Psoas muscle (tissue), 7 donors: ENCODE measurements at regions not wholly inside any gene's neighbourhood (a gene's known extent, or its start where the extent isn't known, plus 50 kb on each side); places are given as distances from the start of the nearest gene placed in this dataset.

Source experiments
- ATAC-seq, 4 donors: fragments of 200-7000 bp; cut with Tn5 transposase; one replicate each; pipeline ENCODE4 v1.9.1; 2020; ENCODE audit warnings: moderate library complexity in 3 of 4, mild to moderate bottlenecking in 2 of 4
- DNase-seq, 2 donors: peaks; one replicate each; pipeline ENCODE4 v3.0.0-alpha.2; 2020
- H3K27ac ChIP-seq: fragments of 200-600 bp; one replicate; pipeline ENCODE4 v1.8.0; 2022
- H3K27me3 ChIP-seq, 3 donors: fragments of 200-600 bp in 1 of 3; one replicate each; pipeline versions ENCODE4 v1.6.1 to v1.8.0; 2013 to 2022; ENCODE audit warnings: low read length in 2 of 3, mild to moderate bottlenecking in 2 of 3, moderate library complexity in 1 of 3; ENCODE audit not compliant: insufficient read depth in 3 of 3
- H3K36me3 ChIP-seq, 2 donors: fragments of 200-600 bp in 1 of 2; one replicate each; pipeline versions ENCODE4 v1.6.1 to v1.8.0; 2013 to 2022; ENCODE audit warnings: low read depth in 1 of 2, mild to moderate bottlenecking in 1 of 2, moderate library complexity in 1 of 2; ENCODE audit not compliant: insufficient read depth in 1 of 2
- H3K4me1 ChIP-seq: fragments of 200-600 bp; one replicate; pipeline ENCODE4 v1.8.0; 2022
- H3K4me3 ChIP-seq: fragments of 200-600 bp; one replicate; pipeline ENCODE4 v1.8.0; 2022; ENCODE audit warnings: mild to moderate bottlenecking
- H3K9me3 ChIP-seq: fragments of 200-600 bp; one replicate; pipeline ENCODE4 v1.8.0; 2022
- CTCF ChIP-seq: fragments of 200-600 bp; IDR thresholded peaks from one replicate; pipeline ENCODE4 v1.8.0; 2022; ENCODE audit warnings: antibody characterized with exemption
- WGBS, 3 donors: extraction: QIAGEN DNeasy Blood & Tissue Kit; methylation state at CpG; one replicate each; pipeline versions ENCODE4 v1.1.6 to v1.1.7; 2013; 5-methylcytosine and 5-hydroxymethylcytosine counted together
- intact Hi-C, 2 donors: fragments of 100-400 bp; cut with DNase I; formaldehyde crosslinking; loops; one replicate each; pipeline versions ENCODE4 v1.11.0 to v1.14.2; 2022
- donor health status: healthy with polysubstance abuse.
- donor health status: DM: no; HTN: no; CAD: no; lungs with moderate emphysema.
- donor health status: Bipolar disorder and iron deficiency.
- donor health status: healthy.
- donor health status: DM: yes; HTN: yes; CAD: no.
- donor health status: DM: no; HTN: no; CAD: no.
- donor health status: DM: yes; HTN: yes; CAD: no.

GRCh38 chr4:181821039-181822004, 421.9 kb upstream of the TENM3 start:
- Histone ChIP-seq H3K36me3 (no peaks in the 10 kb centered on the region), H3K9me3 (no peaks in the 10 kb centered on the region), H3K27me3 (no peaks in the 10 kb centered on the region), H3K4me3 (no peak overlapping the region), H3K4me1 (no peaks in the 10 kb centered on the region), H3K27ac (no peak overlapping the region)
- DNase-seq: no peak
- intact Hi-C loops: no loop called here
- 66 to 70% (median 68%) methylated on average over 11 of the region's 11 CpGs for WGBS, 3 donors
- no peak for TF ChIP-seq CTCF
- no peak for ATAC-seq

GRCh38 chr4:181822005-181822375, 421.2 kb upstream of the TENM3 start:
- no peak for TF ChIP-seq CTCF
- intact Hi-C loops: no loop called here
- DNase-seq: no peak

GRCh38 chr4:181823183-181823582, 420.0 kb upstream of the TENM3 start:
- no peak for DNase-seq
- intact Hi-C loops: no loop called here
- Histone ChIP-seq H3K9me3 (no peaks in the 10 kb centered on the region), H3K36me3 (no peaks in the 10 kb centered on the region), H3K4me1 (no peaks in the 10 kb centered on the region), H3K27ac (no peak overlapping the region), H3K27me3 (no peaks in the 10 kb centered on the region), H3K4me3 (no peak overlapping the region)
- no peak for ATAC-seq
- no peak for TF ChIP-seq CTCF
- WGBS, 3 donors: 38 to 60% (median 50%) methylated on average over 1 of the region's 1 CpG

More at GRCh38 chr4:181822005-181822375, 421.2 kb upstream of the TENM3 start:
- Histone ChIP-seq H3K4me1 (no peaks in the 10 kb centered on the region), H3K36me3 (no peaks in the 10 kb centered on the region), H3K27ac (no peak overlapping the region), H3K4me3 (no peak overlapping the region), H3K27me3 (no peaks in the 10 kb centered on the region), H3K9me3 (no peaks in the 10 kb centered on the region)
- no peak for ATAC-seq

GRCh38 chr4:181823645-181824044, 419.6 kb upstream of the TENM3 start:
- H3K27ac ChIP-seq: no peak overlapping the region
- TF ChIP-seq CTCF: no peak
- ATAC-seq (no peak), DNase-seq (no peak)
- H3K36me3 ChIP-seq: no peaks in the 10 kb centered on the region
- 74 to 81% (median 76%) methylated on average over 3 of the region's 3 CpGs for WGBS, 3 donors
- H3K4me3 ChIP-seq: no peak overlapping the region
- intact Hi-C loops: no loop called here
- H3K4me1 ChIP-seq: no peaks in the 10 kb centered on the region
- H3K27me3 ChIP-seq: no peaks in the 10 kb centered on the region
- no peaks in the 10 kb centered on the region for H3K9me3 ChIP-seq

- no peaks in the 10 kb centered on the region for H3K9me3 ChIP-seq
- intact Hi-C loops: no loop called here
- ATAC-seq: no peak
- DNase-seq: no peak
- 87 to 92% (median 88%) methylated on average over 2 of the region's 2 CpGs for WGBS, 3 donors
- H3K4me1 ChIP-seq: no peaks in the 10 kb centered on the region
- H3K27me3 ChIP-seq: peaks cover 0 to 2% (median 0%) of the 10 kb centered on the region in 3 donors
- no peaks in the 10 kb centered on the region for H3K36me3 ChIP-seq
- H3K27ac ChIP-seq: no peak overlapping the region
- no peak overlapping the region for H3K4me3 ChIP-seq
- no peak for TF ChIP-seq CTCF
Observed at GRCh38 chr4:181825564-181825963, 417.6 kb upstream of the TENM3 start.
